HUES64 (cell line): ENCODE measurements at regions not wholly inside any gene's neighbourhood (a gene's known extent, or its start where the extent isn't known, plus 50 kb on each side); places are given as distances from the start of the nearest gene placed in this dataset.

Experiments
- H3K27ac ChIP-seq: 2 replicates; pipeline ENCODE4 v1.7.0; 2013; ENCODE audit warnings: low read depth, low read length, inconsistent platforms
- H3K27me3 ChIP-seq: 2 replicates; pipeline ENCODE4 v1.6.1; 2013; ENCODE audit warnings: mild to moderate bottlenecking, low read length; ENCODE audit not compliant: insufficient read depth
- H3K36me3 ChIP-seq: 2 replicates; pipeline ENCODE4 v1.6.1; 2013; ENCODE audit warnings: mild to moderate bottlenecking, low read length; ENCODE audit not compliant: insufficient read depth
- H3K4me1 ChIP-seq: 2 replicates; pipeline ENCODE4 v1.6.1; 2013; ENCODE audit warnings: mild to moderate bottlenecking, low read length, moderate library complexity; ENCODE audit not compliant: insufficient read depth
- H3K4me3 ChIP-seq: 2 replicates; pipeline ENCODE4 v1.5.1; 2013; ENCODE audit warnings: mild to moderate bottlenecking, low read length, moderate library complexity
- H3K9ac ChIP-seq: 2 replicates; pipeline ENCODE4 v1.6.1; 2013; ENCODE audit warnings: mild to moderate bottlenecking, low read depth, low read length
- H3K9me3 ChIP-seq: 2 replicates; pipeline ENCODE4 v1.6.1; 2013; ENCODE audit warnings: low read depth, low read length; ENCODE audit not compliant: insufficient read depth
- WGBS: fragments of 150-250, 120-280 bp; methylation state at CpG from one replicate; pipeline ENCODE4 v1.1.7; 2013; ENCODE audit warnings: missing lambda C conversion rate; 5-methylcytosine and 5-hydroxymethylcytosine counted together

GRCh38 chr5:34586117-34586885 lies 69.8 kb upstream of the RAI14 start:
- Histone ChIP-seq H3K9ac (no peak overlapping the region), H3K4me1 (peaks cover 9% of the 10 kb centered on the region; the same call in 1 of the 2 replicates), H3K36me3 (no peaks in the 10 kb centered on the region), H3K9me3 (no peaks in the 10 kb centered on the region), H3K27ac (no peak overlapping the region), H3K4me3 (no peak overlapping the region), H3K27me3 (no peaks in the 10 kb centered on the region)
- 87% methylated on average over 12 of the region's 15 CpGs for whole genome bisulfite sequencing

- Histone ChIP-seq H3K4me1 (peaks cover 9% of the 10 kb centered on the region; the same call in 1 of the 2 replicates), H3K27ac (no peak overlapping the region), H3K9ac (no peak overlapping the region), H3K4me3 (no peak overlapping the region), H3K36me3 (no peaks in the 10 kb centered on the region), H3K27me3 (no peaks in the 10 kb centered on the region), H3K9me3 (no peaks in the 10 kb centered on the region)
- 63% methylated on average over 5 of the region's 6 CpGs for WGBS
These were observed 68.5 kb upstream of the RAI14 start for GRCh38 chr5:34587355-34588241.

DNA sequence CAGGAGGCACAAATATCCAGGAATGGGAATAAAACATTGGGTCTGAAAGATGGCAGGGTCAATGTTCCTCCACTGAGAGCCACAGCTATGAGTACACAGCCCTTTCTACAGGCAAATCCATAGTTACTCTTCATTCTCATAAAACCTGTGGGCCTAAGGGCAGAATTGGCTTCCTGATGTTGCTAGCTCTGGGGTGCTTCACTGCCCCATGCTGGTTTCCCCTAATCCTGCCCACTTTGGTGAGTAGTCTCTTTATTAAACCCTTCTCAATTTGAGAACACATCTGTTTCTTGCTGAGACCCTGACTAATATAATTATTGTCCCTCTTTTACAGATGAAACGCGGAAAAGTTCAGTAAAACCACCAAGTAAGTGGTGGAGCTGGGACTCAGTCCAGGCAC lies 66.3 kb upstream of the RAI14 start:
- Histone ChIP-seq H3K9ac (no peak overlapping the region), H3K4me3 (no peak overlapping the region), H3K27ac (no peak overlapping the region), H3K27me3 (no peaks in the 10 kb centered on the region), H3K4me1 (peaks cover 9% of the 10 kb centered on the region; the same call in 1 of the 2 replicates), H3K36me3 (no peaks in the 10 kb centered on the region), H3K9me3 (no peaks in the 10 kb centered on the region)
- WGBS, result 65% methylated on average over 2 of the region's 2 CpGs

- no peaks in the 10 kb centered on the region for H3K27me3 ChIP-seq
- H3K36me3 ChIP-seq, result no peaks in the 10 kb centered on the region
- H3K4me3 ChIP-seq, result no peak overlapping the region
- peaks cover 9% of the 10 kb centered on the region; the same call in 1 of the 2 replicates for H3K4me1 ChIP-seq
- H3K9me3 ChIP-seq, result no peaks in the 10 kb centered on the region
- no peak overlapping the region for H3K27ac ChIP-seq
- WGBS, result 93% methylated on average over 5 of the region's 5 CpGs
- no peak overlapping the region for H3K9ac ChIP-seq
These were observed 64.4 kb upstream of the RAI14 start for GRCh38 chr5:34591723-34592122.

- Histone ChIP-seq H3K9me3 (no peaks in the 10 kb centered on the region), H3K4me3 (no peak overlapping the region), H3K4me1 (no peaks in the 10 kb centered on the region), H3K36me3 (no peaks in the 10 kb centered on the region), H3K9ac (no peak overlapping the region), H3K27ac (no peak overlapping the region), H3K27me3 (no peaks in the 10 kb centered on the region)
- WGBS, result 90% methylated on average over 6 of the region's 7 CpGs
These were observed 58.8 kb upstream of the RAI14 start for GRCh38 chr5:34597034-34598027.

DNA sequence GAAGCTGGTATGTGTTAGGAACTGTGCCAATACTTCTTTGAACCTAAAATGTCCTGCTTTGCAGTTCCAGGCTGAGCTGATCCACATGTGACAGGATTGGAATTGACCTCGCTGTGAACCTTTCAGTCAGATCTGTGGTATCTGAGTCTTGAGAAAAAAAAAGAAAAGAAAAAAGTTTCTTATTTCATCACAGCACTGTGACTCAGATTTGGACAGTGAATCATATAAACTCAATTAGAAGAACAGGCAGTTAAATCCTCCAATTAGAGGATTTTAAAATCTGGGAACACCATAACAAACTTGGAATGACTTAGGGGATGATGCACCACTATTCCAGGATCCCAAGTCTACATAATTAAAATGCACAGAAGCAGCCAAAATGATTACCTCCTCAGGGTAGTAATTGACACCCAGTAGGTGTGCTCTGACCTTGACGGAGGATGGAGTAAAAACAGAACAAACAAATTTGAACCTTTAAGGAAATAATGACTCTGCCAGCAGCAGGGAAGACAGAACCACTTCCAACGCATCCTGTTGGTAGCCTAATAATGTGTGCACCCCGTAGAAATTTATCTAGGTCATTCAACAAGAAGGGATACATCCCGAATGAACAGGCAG lies 57.8 kb upstream of the RAI14 start:
- no peak overlapping the region for H3K27ac ChIP-seq
- no peak overlapping the region for H3K9ac ChIP-seq
- no peak overlapping the region for H3K4me3 ChIP-seq
- no peaks in the 10 kb centered on the region for H3K27me3 ChIP-seq
- H3K9me3 ChIP-seq, result no peaks in the 10 kb centered on the region
- no peaks in the 10 kb centered on the region for H3K36me3 ChIP-seq
- WGBS, result 83% methylated on average over 5 of the region's 5 CpGs
- H3K4me1 ChIP-seq, result no peaks in the 10 kb centered on the region

DNA sequence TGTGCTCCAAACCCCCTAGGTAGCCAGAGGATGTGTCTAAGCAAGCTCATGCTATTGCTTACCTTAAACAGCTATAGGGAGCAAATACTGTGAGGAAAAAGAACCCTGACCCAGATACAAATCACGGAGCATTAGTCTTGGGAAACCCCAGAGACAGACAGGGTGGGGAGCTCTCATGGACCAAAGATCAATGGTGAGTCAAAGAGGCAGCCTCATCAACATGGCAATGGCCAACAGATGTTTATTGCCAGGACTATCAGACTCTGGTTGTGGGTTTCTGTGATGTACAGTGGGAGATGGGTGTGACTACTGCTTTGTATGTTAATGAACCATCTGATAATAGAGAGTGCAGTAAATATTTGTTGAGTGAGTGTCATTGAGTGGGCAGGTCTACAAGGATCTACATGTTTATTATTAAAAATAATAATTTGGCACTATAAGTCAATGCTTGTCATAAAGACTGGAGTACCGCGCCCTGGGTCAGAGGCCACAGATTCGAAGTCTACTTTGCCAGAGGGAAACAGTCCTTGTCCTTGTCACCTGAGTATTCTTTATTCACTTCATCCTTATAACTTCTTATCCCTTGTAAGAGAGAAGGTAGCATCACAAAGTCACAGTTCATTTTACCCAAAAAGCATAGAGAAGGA lies 56.5 kb upstream of the RAI14 start:
- H3K4me1 ChIP-seq, result no peaks in the 10 kb centered on the region
- no peak overlapping the region for H3K27ac ChIP-seq
- no peak overlapping the region for H3K4me3 ChIP-seq
- H3K36me3 ChIP-seq, result no peaks in the 10 kb centered on the region
- H3K9me3 ChIP-seq, result no peaks in the 10 kb centered on the region
- no peaks in the 10 kb centered on the region for H3K27me3 ChIP-seq
- 64% methylated on average over 4 of the region's 4 CpGs for WGBS
- no peak overlapping the region for H3K9ac ChIP-seq

DNA sequence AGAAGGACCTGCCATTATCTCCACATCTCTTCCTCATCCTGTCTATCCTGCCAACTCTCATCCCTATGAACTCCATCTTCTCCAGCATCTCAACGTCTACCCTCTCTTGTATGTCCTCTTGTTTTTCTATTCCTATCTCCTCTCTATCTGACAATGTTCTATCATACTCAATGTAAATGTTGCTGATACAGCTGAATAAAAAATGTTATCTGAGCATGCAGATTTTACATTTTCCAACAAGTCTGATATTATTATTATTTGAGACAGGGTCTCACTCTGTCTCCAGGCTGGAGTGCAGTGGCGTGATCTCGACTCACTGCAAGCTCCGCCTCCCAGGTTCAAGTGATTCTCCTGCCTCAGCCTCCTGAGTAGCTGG lies 56.0 kb upstream of the RAI14 start:
- H3K27me3 ChIP-seq, result no peaks in the 10 kb centered on the region
- no peak overlapping the region for H3K4me3 ChIP-seq
- H3K4me1 ChIP-seq, result no peaks in the 10 kb centered on the region
- 97% methylated on average over 4 of the region's 4 CpGs for WGBS
- no peaks in the 10 kb centered on the region for H3K9me3 ChIP-seq
- H3K9ac ChIP-seq, result no peak overlapping the region
- no peak overlapping the region for H3K27ac ChIP-seq
- H3K36me3 ChIP-seq, result no peaks in the 10 kb centered on the region

- WGBS, result 87% methylated on average over 1 of the region's 2 CpGs
- H3K27me3 ChIP-seq, result no peaks in the 10 kb centered on the region
These were observed 52.8 kb upstream of the RAI14 start for GRCh38 chr5:34603378-34603777.

DNA sequence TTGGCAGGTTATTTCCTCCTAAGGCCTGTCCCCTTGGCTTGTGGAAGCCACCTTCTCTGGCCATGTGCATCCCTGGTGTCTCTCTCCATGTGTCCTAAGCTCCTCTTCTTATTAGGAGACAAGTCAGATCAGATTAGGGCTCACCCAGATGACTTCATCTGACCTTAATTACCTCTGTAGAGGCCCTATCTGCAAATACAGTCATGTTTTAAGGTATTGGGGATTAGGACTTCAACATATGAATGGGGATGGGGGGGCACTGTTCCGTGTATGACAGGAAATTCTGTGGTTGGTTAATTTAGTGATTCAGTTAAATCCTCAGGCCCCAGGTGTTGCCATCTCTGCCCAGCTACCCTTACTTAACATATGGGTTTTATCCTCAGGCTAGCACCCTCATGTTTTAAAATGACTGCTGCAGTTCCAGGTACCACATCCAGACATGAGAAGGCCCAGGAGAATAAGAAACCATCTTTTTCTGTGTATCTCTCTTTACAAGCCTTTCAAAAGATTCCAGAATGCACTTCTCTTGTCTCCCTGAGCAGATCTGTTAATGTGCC lies 51.9 kb upstream of the RAI14 start:
- Histone ChIP-seq H3K27me3 (no peaks in the 10 kb centered on the region), H3K4me1 (peaks cover 4% of the 10 kb centered on the region; the same call in 1 of the 2 replicates), H3K9ac (no peak overlapping the region), H3K9me3 (no peaks in the 10 kb centered on the region), H3K4me3 (no peak overlapping the region), H3K27ac (no peak overlapping the region), H3K36me3 (no peaks in the 10 kb centered on the region)
- WGBS, result 50% methylated on average over 1 of the region's 1 CpG

More at GRCh38 chr5:34603378-34603777, 52.8 kb upstream of the RAI14 start:
- Histone ChIP-seq H3K36me3 (no peaks in the 10 kb centered on the region), H3K9ac (no peak overlapping the region), H3K27ac (no peak overlapping the region), H3K9me3 (no peaks in the 10 kb centered on the region), H3K4me3 (no peak overlapping the region), H3K4me1 (no peaks in the 10 kb centered on the region)
